Endothelial cell of umbilical vein (primary cell): ENCODE measurements at regions not wholly inside any gene's neighbourhood (a gene's known extent, or its start where the extent isn't known, plus 50 kb on each side); places are given as distances from the start of the nearest gene placed in this dataset.

ENCODE experiments used
- BruUV-seq: library from RNA; stranded (reverse); fragments of 400-500 nt; replicated peaks from 2 replicates; lab custom pipeline; 2021; lab: Mats Ljungman, UMichigan
- CTCF ChIA-PET: fragments of 300-600, 350-600 bp; sonication (Branson Sonifier 250); formaldehyde crosslinking; loops from one replicate; lab custom pipeline; 2021; ENCODE audit warnings: antibody characterized with exemption, inconsistent platforms; lab: Charles Lee
- POLR2A ChIA-PET: fragments of 300-600, 350-600 bp; sonication (Branson Sonifier 250); formaldehyde crosslinking; loops from one replicate; lab custom pipeline; 2021; ENCODE audit warnings: antibody characterized with exemption, inconsistent platforms; lab: Charles Lee
- DNase-seq: peaks from one replicate; pipeline ENCODE4 v3.0.0-alpha.2; 2011; ENCODE audit warnings: low read depth, low spot score
- FAIRE-seq: peaks from 2 replicates; lab custom pipeline; 2011; peaks lifted over from hg19 to GRCh38; lab: Jason Lieb, UNC
- H2AFZ ChIP-seq: 2 replicates; pipeline ENCODE4 v1.6.0; 2012; ENCODE audit warnings: low read depth, low read length, control low read depth, inconsistent platforms
- H3K27ac ChIP-seq: 2 replicates; pipeline ENCODE4 v1.5.1; 2011; ENCODE audit warnings: low read depth, mild to moderate bottlenecking, control low read depth, low read length, moderate library complexity; ENCODE audit not compliant: insufficient read depth
- H3K27me3 ChIP-seq, 2 experiments: 2 replicates each; pipeline versions ENCODE4 v1.6.0 to v1.6.1; 2011; ENCODE audit warnings: low read length in 2 of 2, mixed read lengths in 1 of 2; ENCODE audit not compliant: control insufficient read depth in 2 of 2, insufficient read depth in 2 of 2
- H3K36me3 ChIP-seq, 2 experiments: 2 replicates in 1 of 2; 3 replicates in 1 of 2; pipeline ENCODE4 v1.5.1; 2011; ENCODE audit warnings: low read length in 2 of 2, mild to moderate bottlenecking in 1 of 2, moderate library complexity in 1 of 2; ENCODE audit not compliant: control insufficient read depth in 2 of 2, insufficient read depth in 2 of 2; ENCODE audit errors: extremely low read depth in 1 of 2
- H3K4me1 ChIP-seq: 3 replicates; pipeline ENCODE4 v1.5.1; 2011; ENCODE audit warnings: mild to moderate bottlenecking, low read length; ENCODE audit not compliant: control insufficient read depth, insufficient read depth; ENCODE audit errors: extremely low read depth
- H3K4me2 ChIP-seq: 2 replicates; pipeline ENCODE4 v1.6.1; 2011; ENCODE audit warnings: low read length, control low read depth, mixed read lengths; ENCODE audit not compliant: insufficient read depth
- H3K4me3 ChIP-seq, 3 experiments: fragments of 200-600 bp in 1 of 3; sonication (generic), shearing (Covaris generic) in 1 of 3; replicated peaks in 1 of 3; 2 replicates each; pipeline ENCODE4 v1.5.1; 2011 to 2016; ENCODE audit warnings: control low read depth in 3 of 3, low read length in 3 of 3, mild to moderate bottlenecking in 2 of 3, inconsistent platforms in 1 of 3, low read depth in 1 of 3, moderate library complexity in 1 of 3; ENCODE audit not compliant: insufficient read depth in 1 of 3
- H3K79me2 ChIP-seq: 2 replicates; pipeline ENCODE4 v1.6.0; 2012; ENCODE audit warnings: low read length, inconsistent platforms; ENCODE audit not compliant: control insufficient read depth, insufficient read depth
- H3K9ac ChIP-seq: replicated peaks from 2 replicates; pipeline ENCODE3; 2011; ENCODE audit warnings: low read length, control low read depth; ENCODE audit not compliant: insufficient read depth; ENCODE audit errors: extremely low read depth
- H3K9me1 ChIP-seq: replicated peaks from 3 replicates; pipeline ENCODE4 v1.6.0; 2011; ENCODE audit warnings: mild to moderate bottlenecking, low read length; ENCODE audit not compliant: control insufficient read depth, insufficient read depth; ENCODE audit errors: extremely low read depth
- H3K9me3 ChIP-seq: replicated peaks from 2 replicates; pipeline ENCODE4 v1.5.1; 2012; ENCODE audit warnings: low read length, inconsistent platforms; ENCODE audit not compliant: control insufficient read depth, insufficient read depth
- H4K20me1 ChIP-seq: replicated peaks from 2 replicates; pipeline ENCODE3; 2011; ENCODE audit warnings: mild to moderate bottlenecking, low read length; ENCODE audit not compliant: control insufficient read depth, insufficient read depth; ENCODE audit errors: extremely low read depth
- EZH2 ChIP-seq: IDR thresholded peaks from 2 replicates; pipeline ENCODE4 v1.6.1; 2012; ENCODE audit warnings: borderline replicate concordance, low read depth, mild to moderate bottlenecking, moderate library complexity, low read length, inconsistent platforms; ENCODE audit not compliant: severe bottlenecking
- JUN ChIP-seq: IDR thresholded peaks from 2 replicates; pipeline ENCODE4 v1.6.1; 2011; ENCODE audit warnings: borderline replicate concordance, low read depth; ENCODE audit not compliant: insufficient read length, insufficient read depth
- POLR2A ChIP-seq: IDR thresholded peaks from 2 replicates; pipeline ENCODE4 v1.6.1; 2012; ENCODE audit warnings: low read depth, mild to moderate bottlenecking, control low read depth, low read length
- POLR2AphosphoS5 ChIP-seq: IDR thresholded peaks from 2 replicates; pipeline ENCODE4 v1.6.1; 2012; ENCODE audit warnings: low read depth, mild to moderate bottlenecking, control low read depth, low read length, moderate library complexity; ENCODE audit not compliant: insufficient read depth
- dilution Hi-C: fragments of 300-500 bp; cut with MboI; formaldehyde crosslinking; loops from one replicate; pipeline ENCODE4 v1.15.0; 2019; ENCODE audit warnings: low sequenced_read_pairs; ENCODE audit not compliant: extremely low pct_ligation_motif_present
- intact Hi-C: fragments of 100-400 bp; cut with micrococcal nuclease; formaldehyde crosslinking; loops from one replicate; pipeline ENCODE4 v1.10.0; 2022
- TF ChIP-seq, protein P1 (sequence below): IDR thresholded peaks from 2 replicates; pipeline ENCODE4 v1.6.1; 2011; ENCODE audit not compliant: insufficient read depth, insufficient read length
- TF ChIP-seq, protein P2 (sequence below), 2 donors: IDR thresholded peaks; 1 replicate in 1 of 2; 2 replicates in 1 of 2; pipeline ENCODE4 v1.5.1; 2011; ENCODE audit warnings: low read length in 2 of 2, mild to moderate bottlenecking in 2 of 2, moderate library complexity in 2 of 2, control low read depth in 1 of 2, inconsistent platforms in 1 of 2, low read depth in 1 of 2; ENCODE audit not compliant: insufficient read depth in 1 of 2; ENCODE audit errors: extremely low read depth in 1 of 2

DNA sequence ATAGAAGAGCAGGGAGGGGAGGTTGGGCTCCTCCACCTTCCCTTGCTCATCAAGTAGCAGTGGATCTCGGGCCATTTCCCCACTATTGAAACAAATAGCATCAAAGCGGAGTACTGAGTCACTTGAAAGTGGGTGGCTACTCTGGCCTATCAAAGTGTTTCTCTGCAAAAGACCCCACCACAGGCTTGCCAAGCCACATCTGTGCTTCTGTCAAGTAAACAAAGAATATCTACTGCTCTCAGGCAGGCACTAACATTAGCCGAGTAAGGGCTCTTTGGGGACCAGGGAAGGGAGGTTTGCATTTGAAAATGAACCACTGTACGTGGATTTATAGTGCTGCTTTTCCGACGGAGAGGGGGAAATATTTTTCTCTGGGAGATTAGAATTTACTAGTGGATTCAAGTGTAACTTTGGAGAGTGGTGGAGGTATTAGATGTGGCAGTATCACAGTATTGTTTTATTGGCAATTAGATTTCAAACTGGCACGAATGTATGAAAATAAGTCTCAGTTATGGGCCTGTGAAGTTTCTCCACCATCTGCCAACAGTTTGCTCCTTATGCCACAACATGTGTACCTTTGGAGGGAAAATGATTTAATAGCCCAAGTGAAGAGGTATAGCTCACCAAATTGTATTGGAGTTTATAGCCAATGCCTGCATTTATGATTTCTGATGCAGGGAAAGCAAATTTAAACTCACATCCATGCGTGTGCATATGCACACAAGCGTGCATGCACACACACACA, 97.5 kb downstream of the RPS24 start:
- POLR2A ChIA-PET = no interaction called here
- no peak for DNase-seq
- H3K9me1 ChIP-seq = no peaks in the 10 kb centered on the region
- CTCF ChIA-PET = no interaction called here
- no peak overlapping the region for H3K4me3 ChIP-seq
- peaks cover 2 to 4% of the 10 kb centered on the region in 2 experiments for H3K27me3 ChIP-seq
- no peak overlapping the region for H2AFZ ChIP-seq
- no TSS peak for BruUV-seq
- intact Hi-C loops (no loop called here), dilution Hi-C loops (no loop called here)
- H3K36me3 ChIP-seq = no peaks in the 10 kb centered on the region
- H3K4me1 ChIP-seq = no peaks in the 10 kb centered on the region
- no peaks in the 10 kb centered on the region for H3K79me2 ChIP-seq
- no peaks in the 10 kb centered on the region for H3K9me3 ChIP-seq
- no peak overlapping the region for H3K27ac ChIP-seq
- no peaks in the 10 kb centered on the region for H4K20me1 ChIP-seq
- no peak for FAIRE-seq
- H3K9ac ChIP-seq = no peak overlapping the region
- TF ChIP-seq POLR2AphosphoS5 = no peak
- H3K4me2 ChIP-seq = no peak overlapping the region

DNA sequence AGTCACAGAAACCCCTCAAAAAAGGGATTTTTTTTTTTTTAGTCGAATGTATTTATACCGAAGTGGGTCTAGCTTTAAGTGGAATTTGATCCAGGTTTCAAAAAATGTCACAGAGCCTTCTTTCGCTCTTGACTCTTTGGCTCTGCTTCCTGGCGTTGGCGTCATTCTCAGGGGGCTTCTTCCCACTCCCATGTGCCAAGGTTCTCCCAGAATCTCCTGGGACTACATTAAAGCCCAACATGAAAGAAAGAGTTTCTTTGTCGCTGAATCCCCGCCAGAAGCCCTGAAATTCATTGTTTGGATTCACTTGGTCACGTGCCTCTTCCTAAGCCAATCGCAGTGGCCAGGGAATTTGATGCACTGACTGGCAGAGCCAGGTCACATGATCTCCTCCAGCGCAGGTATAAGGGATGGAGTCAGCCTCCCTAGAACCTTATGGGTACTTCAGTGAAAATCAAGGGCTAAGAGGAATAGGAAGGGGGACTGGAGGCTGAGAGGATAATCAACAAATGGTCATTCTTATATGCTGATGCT, 101.2 kb downstream of the RPS24 start:
- dilution Hi-C loops = no loop called here
- BruUV-seq = no TSS peak
- no peaks in the 10 kb centered on the region for H3K9me3 ChIP-seq
- POLR2A ChIA-PET = no interaction called here
- no peaks in the 10 kb centered on the region for H3K4me1 ChIP-seq
- H3K4me3 ChIP-seq = no peak overlapping the region
- DNase-seq (no peak), FAIRE-seq (no peak)
- no peak overlapping the region for H2AFZ ChIP-seq
- no peaks in the 10 kb centered on the region for H3K9me1 ChIP-seq
- no peaks in the 10 kb centered on the region for H3K36me3 ChIP-seq
- peaks cover 0 to 2% of the 10 kb centered on the region in 2 experiments for H3K27me3 ChIP-seq
- no peak overlapping the region for H3K4me2 ChIP-seq
- intact Hi-C loops = no loop called here
- CTCF ChIA-PET = no interaction called here
- no peak overlapping the region for H3K9ac ChIP-seq
- TF ChIP-seq JUN (no peak), POLR2A (no peak), EZH2 (no peak)
- TF ChIP-seq, protein P1, sequence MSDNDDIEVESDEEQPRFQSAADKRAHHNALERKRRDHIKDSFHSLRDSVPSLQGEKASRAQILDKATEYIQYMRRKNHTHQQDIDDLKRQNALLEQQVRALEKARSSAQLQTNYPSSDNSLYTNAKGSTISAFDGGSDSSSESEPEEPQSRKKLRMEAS = no peak
- TF ChIP-seq, protein P2, sequence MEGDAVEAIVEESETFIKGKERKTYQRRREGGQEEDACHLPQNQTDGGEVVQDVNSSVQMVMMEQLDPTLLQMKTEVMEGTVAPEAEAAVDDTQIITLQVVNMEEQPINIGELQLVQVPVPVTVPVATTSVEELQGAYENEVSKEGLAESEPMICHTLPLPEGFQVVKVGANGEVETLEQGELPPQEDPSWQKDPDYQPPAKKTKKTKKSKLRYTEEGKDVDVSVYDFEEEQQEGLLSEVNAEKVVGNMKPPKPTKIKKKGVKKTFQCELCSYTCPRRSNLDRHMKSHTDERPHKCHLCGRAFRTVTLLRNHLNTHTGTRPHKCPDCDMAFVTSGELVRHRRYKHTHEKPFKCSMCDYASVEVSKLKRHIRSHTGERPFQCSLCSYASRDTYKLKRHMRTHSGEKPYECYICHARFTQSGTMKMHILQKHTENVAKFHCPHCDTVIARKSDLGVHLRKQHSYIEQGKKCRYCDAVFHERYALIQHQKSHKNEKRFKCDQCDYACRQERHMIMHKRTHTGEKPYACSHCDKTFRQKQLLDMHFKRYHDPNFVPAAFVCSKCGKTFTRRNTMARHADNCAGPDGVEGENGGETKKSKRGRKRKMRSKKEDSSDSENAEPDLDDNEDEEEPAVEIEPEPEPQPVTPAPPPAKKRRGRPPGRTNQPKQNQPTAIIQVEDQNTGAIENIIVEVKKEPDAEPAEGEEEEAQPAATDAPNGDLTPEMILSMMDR (IDR thresholded peaks at IDR 0.05; ENCODE audit: extremely low read depth in 1 of 2, insufficient read depth in 1 of 2, low read depth in 1 of 2, low read length in 2 of 2) = no peak
- H3K27ac ChIP-seq = no peak overlapping the region
- H4K20me1 ChIP-seq = no peaks in the 10 kb centered on the region
- H3K79me2 ChIP-seq = no peaks in the 10 kb centered on the region
